ENCODE measurements at regions not wholly inside any gene's neighbourhood (a gene's known extent, or its start where the extent isn't known, plus 50 kb on each side); places are given as distances from the start of the nearest gene placed in this dataset.

- TF ChIP-seq CTCF (IDR thresholded peaks at IDR 0.05 in 4 of 5, conservative IDR thresholded peaks at IDR 0.05 in 1 of 5), result no peak
- TF ChIP-seq POLR2A (IDR thresholded peaks at IDR 0.05), result no peak
These were observed 127.6 kb downstream of the DNAJB9 start for GRCh38 chr7:108697254-108697653.
